Activated CD8-positive, alpha-beta memory T cell treated with anti-CD3 and anti-CD28 coated beads for 36 hours (primary cell): ENCODE measurements at regions not wholly inside any gene's neighbourhood (a gene's known extent, or its start where the extent isn't known, plus 50 kb on each side); places are given as distances from the start of the nearest gene placed in this dataset.

Source experiments
- CTCF ChIA-PET: fragments of 350-600 bp; sonication (Branson Sonifier 250); formaldehyde crosslinking; loops from one replicate; lab custom pipeline; 2021; ENCODE audit warnings: antibody characterized with exemption; lab: Charles Lee
- POLR2A ChIA-PET: fragments of 350-600 bp; sonication (Branson Sonifier 250); formaldehyde crosslinking; loops from one replicate; lab custom pipeline; 2021; ENCODE audit warnings: antibody characterized with exemption; lab: Charles Lee

DNA sequence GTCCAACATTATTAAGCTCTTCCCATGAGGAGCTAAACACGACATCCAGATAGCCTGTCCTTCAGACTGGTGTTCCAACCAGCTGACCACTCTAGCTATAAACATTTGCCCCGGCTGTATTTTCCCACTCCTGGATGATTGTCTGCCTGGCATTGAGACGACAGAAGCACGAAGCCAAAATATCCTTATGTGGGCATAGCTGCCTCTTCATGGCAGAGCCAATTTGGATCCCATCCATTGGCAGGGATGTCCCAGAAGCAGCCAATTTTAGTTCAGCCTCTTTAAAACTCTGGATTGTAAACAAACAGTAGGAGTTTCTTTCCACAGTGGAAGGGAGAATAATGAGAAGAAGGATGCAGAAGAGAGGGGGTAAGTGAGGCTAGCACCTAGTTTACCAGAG, 507.6 kb downstream of the CETN3 start:
- ChIA-PET CTCF (no interaction called here), POLR2A (no interaction called here)

- ChIA-PET CTCF (no interaction called here), POLR2A (no interaction called here)
Measured at GRCh38 chr5:89901346-89901745, 508.2 kb downstream of the CETN3 start.

DNA sequence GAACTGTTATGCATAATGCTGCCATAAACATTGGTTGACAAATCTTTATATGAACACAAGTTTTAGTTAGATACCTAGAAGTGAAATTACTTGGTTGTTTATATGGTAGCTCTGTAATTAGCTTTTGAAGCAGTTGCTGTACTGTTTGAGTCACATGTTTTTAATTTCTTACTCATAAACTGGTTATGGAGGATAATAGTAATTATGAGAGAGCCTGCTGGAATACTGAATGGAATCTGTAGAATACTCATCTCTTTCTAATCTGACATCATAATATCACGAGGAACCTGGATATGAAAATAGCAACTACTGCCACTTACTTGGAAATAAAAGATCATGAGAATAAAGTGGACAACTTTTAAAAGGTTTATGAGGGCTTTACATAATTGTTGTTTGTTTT, 509.2 kb downstream of the CETN3 start:
- CTCF ChIA-PET, result no interaction called here

DNA sequence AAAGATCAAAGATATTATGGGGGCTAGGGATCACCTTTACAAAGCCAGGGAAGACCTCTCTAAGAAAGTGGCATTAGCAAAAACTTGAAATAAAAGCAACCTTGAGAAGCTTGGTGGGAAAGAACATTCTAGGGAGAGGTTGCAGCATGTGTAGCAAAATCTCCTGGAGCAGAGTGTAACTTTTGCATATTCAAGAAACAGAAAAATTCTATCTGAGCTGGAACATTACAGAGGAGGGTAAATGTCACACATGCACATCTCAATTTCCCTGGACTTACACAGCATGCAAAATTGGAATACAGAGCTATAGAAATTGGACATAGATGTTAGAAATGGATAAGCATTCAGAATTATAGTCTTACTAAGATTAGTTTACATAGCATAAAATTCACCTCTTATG, 510.0 kb downstream of the CETN3 start:
- ChIA-PET CTCF (no interaction called here), POLR2A (no interaction called here)

More for the DNA sequence above, 509.2 kb downstream of the CETN3 start:
- POLR2A ChIA-PET, result no interaction called here

- POLR2A ChIA-PET, result no interaction called here
- CTCF ChIA-PET, result no interaction called here
Measured at GRCh38 chr5:89893546-89893945, 516.0 kb downstream of the CETN3 start.

DNA sequence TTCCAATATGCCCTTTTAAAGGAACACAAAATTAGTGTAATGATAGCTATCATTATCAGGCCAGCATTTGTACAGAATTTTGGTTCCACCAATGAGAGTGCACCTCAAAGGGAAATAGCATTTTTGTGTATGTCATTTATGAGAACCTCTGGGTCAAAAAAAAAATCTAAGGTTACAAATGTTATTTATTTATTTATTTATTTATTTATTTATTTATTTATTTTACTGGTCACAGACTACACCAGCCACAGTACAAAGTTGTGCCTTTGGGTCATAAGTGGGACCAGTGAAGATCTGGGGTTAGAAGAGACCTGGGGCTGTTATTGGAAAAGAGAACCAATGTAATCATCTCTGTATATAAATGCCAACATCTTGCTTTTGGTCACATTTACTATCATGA, 523.9 kb downstream of the CETN3 start:
- ChIA-PET CTCF (no interaction called here), POLR2A (no interaction called here)

- CTCF ChIA-PET, result no interaction called here
Measured at GRCh38 chr5:89883967-89884366, 525.6 kb downstream of the CETN3 start.

GRCh38 chr5:89878140-89879132, 531.1 kb downstream of the CETN3 start:
- CTCF ChIA-PET, result no interaction called here
- POLR2A ChIA-PET, result no interaction called here

More at GRCh38 chr5:89883967-89884366, 525.6 kb downstream of the CETN3 start:
- POLR2A ChIA-PET, result no interaction called here

GRCh38 chr5:89871906-89872305, 537.6 kb downstream of the CETN3 start:
- CTCF ChIA-PET, result no interaction called here
- POLR2A ChIA-PET, result no interaction called here

- POLR2A ChIA-PET, result no interaction called here
- CTCF ChIA-PET, result no interaction called here
Measured at GRCh38 chr5:89869346-89869745, 540.2 kb downstream of the CETN3 start.

DNA sequence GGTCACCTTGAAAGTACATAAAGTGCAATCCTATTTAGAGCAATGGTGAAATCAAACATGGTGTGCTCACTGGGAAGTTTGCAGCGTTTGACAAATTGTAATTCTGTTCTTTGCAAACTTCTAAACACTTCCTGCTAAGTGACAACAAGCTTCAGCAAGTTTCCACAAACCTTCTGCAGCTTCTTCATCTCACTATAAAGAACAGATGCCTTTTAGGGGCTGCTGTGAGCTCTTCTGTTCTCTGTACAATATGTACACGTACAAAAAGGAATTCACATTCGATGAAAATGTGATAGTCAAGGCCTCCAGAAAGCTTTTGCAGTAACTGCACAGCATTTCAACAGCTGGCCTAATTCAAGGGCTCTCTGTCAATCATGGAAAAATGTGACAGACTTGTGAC, 543.1 kb downstream of the CETN3 start:
- POLR2A ChIA-PET, result no interaction called here
- CTCF ChIA-PET, result no interaction called here

DNA sequence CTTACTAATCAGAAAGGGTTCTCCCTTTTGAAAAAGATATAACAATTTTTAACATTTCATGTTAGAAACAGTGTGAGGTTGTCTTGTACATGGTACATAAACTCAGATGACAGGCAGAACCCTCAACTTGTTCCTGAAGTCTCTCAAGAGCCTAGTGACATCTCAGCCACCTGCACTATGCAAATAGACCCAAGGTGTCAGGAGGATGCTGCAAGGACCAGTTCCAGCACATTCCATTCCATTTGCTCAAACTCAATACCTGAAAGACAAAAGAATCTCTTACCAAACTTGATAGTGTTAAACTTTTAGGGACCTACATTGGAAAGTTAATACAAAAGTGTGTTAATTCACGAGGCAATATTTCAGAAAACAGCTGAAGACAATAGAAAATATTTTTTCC, 544.6 kb downstream of the CETN3 start:
- POLR2A ChIA-PET, result no interaction called here
- CTCF ChIA-PET, result no interaction called here

- ChIA-PET POLR2A (no interaction called here), CTCF (no interaction called here)
Measured at GRCh38 chr5:89857790-89858189, 551.8 kb downstream of the CETN3 start.

DNA sequence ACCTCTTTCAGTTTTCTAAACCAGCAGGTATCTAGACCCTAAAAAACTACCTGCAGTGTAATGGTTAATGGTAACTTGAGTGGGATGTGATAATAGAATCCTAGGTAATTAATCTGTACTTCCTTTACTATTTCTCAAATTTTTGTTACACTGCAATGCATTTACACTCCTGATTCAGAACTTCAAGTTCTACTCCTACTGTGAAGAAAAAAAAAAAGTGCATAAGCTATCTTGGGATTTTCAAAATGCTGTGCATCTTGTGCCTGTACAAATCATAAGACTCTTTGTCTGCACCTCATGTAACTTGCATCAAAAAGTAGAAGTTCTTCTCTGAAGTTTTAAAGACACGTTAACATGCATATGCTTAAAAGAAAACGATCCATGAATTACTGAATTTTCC, 554.1 kb downstream of the CETN3 start:
- POLR2A ChIA-PET, result no interaction called here
- CTCF ChIA-PET, result interaction anchor here (0.5 kb wide), 1 partner anchor 144 kb away, joined by 4 read pairs; no protein-coding TSS in a partner anchor

GRCh38 chr5:89851911-89852310, 557.6 kb downstream of the CETN3 start:
- ChIA-PET POLR2A (no interaction called here), CTCF (no interaction called here)

- ChIA-PET CTCF (no interaction called here), POLR2A (no interaction called here)
Measured at GRCh38 chr5:89850513-89850865, 559.1 kb downstream of the CETN3 start.

DNA sequence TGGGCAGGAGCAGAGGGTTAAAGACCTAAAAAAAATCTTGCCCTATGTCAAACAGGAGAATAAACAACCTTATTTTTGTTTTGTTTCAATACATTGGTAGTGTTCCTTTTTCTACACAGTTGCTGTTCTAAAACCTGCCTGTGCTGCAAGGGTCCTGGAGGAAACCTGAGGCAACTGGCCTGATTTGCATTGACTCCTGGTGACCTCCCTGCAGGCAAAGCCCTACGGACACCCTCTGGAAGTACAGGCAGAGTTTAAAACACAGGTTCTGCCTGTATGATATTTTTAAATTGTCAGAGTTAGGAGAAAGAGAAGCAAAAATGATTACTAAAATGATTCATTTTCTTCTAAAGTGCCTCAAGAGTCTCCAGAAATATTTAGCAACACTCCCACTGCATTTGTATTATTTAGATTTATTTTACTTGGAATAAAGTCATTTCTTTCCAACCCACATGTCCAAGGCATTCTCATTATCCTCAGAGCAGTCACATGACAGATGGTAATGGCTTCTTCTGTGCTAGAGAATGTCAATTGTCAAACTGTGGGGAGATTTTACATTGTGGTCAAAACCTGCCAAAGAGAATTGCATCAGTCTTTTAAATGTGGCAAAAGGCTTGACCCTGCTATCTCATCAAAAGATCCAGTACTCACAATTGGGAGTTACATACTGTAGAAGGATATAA, 559.6 kb downstream of the CETN3 start:
- ChIA-PET CTCF (no interaction called here), POLR2A (no interaction called here)

GRCh38 chr5:89847743-89848142, 561.8 kb downstream of the CETN3 start:
- ChIA-PET CTCF (no interaction called here), POLR2A (no interaction called here)

DNA sequence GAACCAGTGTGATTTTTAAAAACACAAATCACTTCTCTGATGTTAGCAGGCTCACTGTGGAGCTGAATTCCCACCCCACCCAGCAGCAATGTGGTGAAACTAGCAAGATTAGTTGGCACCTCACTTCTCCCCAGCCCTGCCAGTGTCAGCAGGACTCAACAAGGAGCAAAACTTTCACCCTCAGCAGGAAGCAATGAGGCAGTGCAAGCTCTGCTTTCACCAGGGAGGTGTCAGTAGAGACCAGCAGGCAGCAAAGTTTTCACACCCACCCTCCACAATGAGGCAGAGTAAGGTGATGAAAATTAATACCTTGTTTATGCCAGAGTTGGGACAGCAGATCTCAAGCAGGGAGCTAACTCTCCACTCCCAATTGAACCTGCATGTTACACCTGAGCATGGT, 565.0 kb downstream of the CETN3 start:
- ChIA-PET POLR2A (no interaction called here), CTCF (no interaction called here)

GRCh38 chr5:89842531-89842930, 567.0 kb downstream of the CETN3 start:
- ChIA-PET CTCF (no interaction called here), POLR2A (no interaction called here)

DNA sequence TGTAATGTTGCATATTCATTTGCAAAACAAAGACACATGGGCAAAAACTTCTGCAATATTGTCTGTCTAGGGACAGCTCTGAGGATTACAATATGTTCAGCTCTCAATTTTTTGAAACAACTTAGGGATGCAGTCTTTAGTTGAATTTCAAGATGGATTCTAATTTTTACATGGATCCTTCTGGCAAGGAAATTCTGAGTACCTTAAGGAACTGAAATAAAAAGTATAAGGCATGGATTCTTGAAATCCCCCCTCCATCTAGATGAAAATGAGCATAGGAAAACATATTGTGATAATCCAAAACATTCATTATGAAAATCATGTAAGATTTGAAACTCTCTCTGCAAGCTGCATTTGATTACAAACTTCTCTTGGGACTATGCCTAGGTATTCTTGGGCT, 568.6 kb downstream of the CETN3 start:
- CTCF ChIA-PET, result no interaction called here

More for the DNA sequence above, 568.6 kb downstream of the CETN3 start:
- POLR2A ChIA-PET, result no interaction called here
